ENCODE measurements at regions not wholly inside any gene's neighbourhood (a gene's known extent, or its start where the extent isn't known, plus 50 kb on each side); places are given as distances from the start of the nearest gene placed in this dataset.

GRCh38 chr2:195606179-195606578 is 50.8 kb upstream of the SLC39A10 start:
- TF ChIP-seq CTCF (IDR thresholded peaks at IDR 0.05): no peak
- no peaks in the 10 kb centered on the region for H3K9me3 ChIP-seq
- intact Hi-C loops (cut with DNase I): no loop called here
- ATAC-seq (no peak), DNase-seq (no peak)
- H3K4me3 ChIP-seq: no peak overlapping the region
- H3K27ac ChIP-seq: no peak overlapping the region
- H3K4me1 ChIP-seq: peaks cover 4 to 5% of the 10 kb centered on the region in 2 donors
- H3K27me3 ChIP-seq: no peaks in the 10 kb centered on the region
- no peaks in the 10 kb centered on the region for H3K36me3 ChIP-seq

- ATAC-seq: no peak
- TF ChIP-seq CTCF (IDR thresholded peaks at IDR 0.05): no peak
- Histone ChIP-seq H3K36me3 (no peaks in the 10 kb centered on the region), H3K27ac (no peak overlapping the region), H3K4me3 (no peak overlapping the region), H3K27me3 (no peaks in the 10 kb centered on the region), H3K9me3 (no peaks in the 10 kb centered on the region), H3K4me1 (peaks cover 5 to 7% of the 10 kb centered on the region in 2 donors)
- intact Hi-C loops (cut with DNase I): no loop called here
- DNase-seq: no peak
These were observed 52.3 kb upstream of the SLC39A10 start for GRCh38 chr2:195604706-195605105.

GRCh38 chr2:195603998-195604397 is 53.0 kb upstream of the SLC39A10 start:
- intact Hi-C loops (cut with DNase I): no loop called here
- no peak overlapping the region for H3K27ac ChIP-seq
- DNase-seq (no peak), ATAC-seq (no peak)
- no peaks in the 10 kb centered on the region for H3K27me3 ChIP-seq
- TF ChIP-seq CTCF (IDR thresholded peaks at IDR 0.05): no peak
- H3K4me3 ChIP-seq: no peak overlapping the region
- no peaks in the 10 kb centered on the region for H3K9me3 ChIP-seq
- H3K36me3 ChIP-seq: no peaks in the 10 kb centered on the region
- peaks cover 5 to 7% of the 10 kb centered on the region in 2 donors for H3K4me1 ChIP-seq

- H3K27ac ChIP-seq: no peak overlapping the region
- no peaks in the 10 kb centered on the region for H3K27me3 ChIP-seq
- intact Hi-C loops (cut with DNase I): no loop called here
- H3K4me1 ChIP-seq: peaks cover 5 to 7% of the 10 kb centered on the region in 2 donors
- H3K9me3 ChIP-seq: no peaks in the 10 kb centered on the region
- no peaks in the 10 kb centered on the region for H3K36me3 ChIP-seq
- ATAC-seq (no peak), DNase-seq (no peak)
- TF ChIP-seq CTCF (IDR thresholded peaks at IDR 0.05): no peak
- H3K4me3 ChIP-seq: no peak overlapping the region
These were observed 53.6 kb upstream of the SLC39A10 start for GRCh38 chr2:195603408-195603807.

- peak; percentile 10 for ATAC-seq
These were observed 54.3 kb upstream of the SLC39A10 start for GRCh38 chr2:195602687-195603086.

More at GRCh38 chr2:195602687-195603086, 54.3 kb upstream of the SLC39A10 start:
- Histone ChIP-seq H3K36me3 (no peaks in the 10 kb centered on the region), H3K27me3 (no peaks in the 10 kb centered on the region), H3K27ac (no peak overlapping the region), H3K9me3 (no peaks in the 10 kb centered on the region), H3K4me3 (no peak overlapping the region), H3K4me1 (peaks cover 5 to 7% of the 10 kb centered on the region in 2 donors)
- intact Hi-C loops (cut with DNase I): no loop called here
- no peak for DNase-seq
- TF ChIP-seq CTCF (IDR thresholded peaks at IDR 0.05): no peak

All from left lung (tissue), 4 donors.